K562 (cell line): ENCODE measurements at regions not wholly inside any gene's neighbourhood (a gene's known extent, or its start where the extent isn't known, plus 50 kb on each side); places are given as distances from the start of the nearest gene placed in this dataset.

Experiments used
- ATAC-seq: fragments of 200-7000 bp; cut with Tn5 transposase; 3 replicates; pipeline ENCODE4 v1.9.1; 2020; ENCODE audit warnings: moderate library complexity
- BruUV-seq: library from RNA; stranded (reverse); fragments of 400-500 nt; replicated peaks from 2 replicates; lab custom pipeline; 2021; lab: Mats Ljungman, UMichigan
- CTCF ChIA-PET: fragments of 300-600 bp; formaldehyde crosslinking; extraction: SDS; loops from one replicate; lab custom pipeline; 2021; ENCODE audit warnings: low intra/inter-chr PET ratio; lab: Yijun Ruan, JAX
- POLR2A ChIA-PET: fragments of 300-600, 350-650 bp; sonication (Branson Sonifier 250); formaldehyde crosslinking; extraction: SDS; loops from one replicate; lab custom pipeline; 2021; ENCODE audit warnings: antibody characterized with exemption, inconsistent platforms; lab: Yijun Ruan, JAX
- DNase-seq, 4 experiments: peaks; one replicate each; pipeline versions ENCODE4 v3.0.0 to v3.0.0-alpha.2; 2011 to 2018; ENCODE audit warnings: low spot score in 3 of 4, mixed read lengths in 3 of 4; ENCODE audit errors: extremely low read depth in 1 of 4
- FAIRE-seq: peaks from 2 replicates; lab custom pipeline; 2011; peaks lifted over from hg19 to GRCh38; lab: Jason Lieb, UNC
- H2AFZ ChIP-seq: 2 replicates; pipeline ENCODE4 v1.6.0; 2011; ENCODE audit warnings: low read depth, low read length, control low read depth, inconsistent platforms
- H3K27ac ChIP-seq: fragments of 200-600 bp; 3 replicates; pipeline ENCODE4 v1.8.0; 2011; ENCODE audit warnings: low read depth, mild to moderate bottlenecking, control low read depth, inconsistent platforms, low read length, moderate library complexity, mixed read lengths; ENCODE audit errors: extremely low read depth
- H3K27me3 ChIP-seq, 2 experiments: fragments of 300-600 bp in 1 of 2; 2 replicates in 1 of 2; 3 replicates in 1 of 2; pipeline versions ENCODE4 v1.6.0 to v1.8.0; 2011; ENCODE audit warnings: inconsistent platforms in 2 of 2, low read length in 2 of 2, mild to moderate bottlenecking in 1 of 2, mixed read lengths in 1 of 2, moderate library complexity in 1 of 2; ENCODE audit not compliant: control insufficient read depth in 2 of 2, insufficient read depth in 2 of 2
- H3K36me3 ChIP-seq: fragments of 300-600 bp; 3 replicates; pipeline ENCODE4 v1.8.0; 2011; ENCODE audit warnings: mild to moderate bottlenecking, low read length, inconsistent platforms; ENCODE audit not compliant: control insufficient read depth, insufficient read depth
- H3K4me1 ChIP-seq, 2 experiments: fragments of 200-600 bp in 1 of 2; replicated peaks in 1 of 2; 2 replicates in 1 of 2; 3 replicates in 1 of 2; pipeline versions ENCODE4 v1.5.1 to v1.8.0; 2011; ENCODE audit warnings: inconsistent platforms in 2 of 2, low read length in 2 of 2, mild to moderate bottlenecking in 1 of 2, mixed read lengths in 1 of 2, moderate library complexity in 1 of 2; ENCODE audit not compliant: control insufficient read depth in 2 of 2, insufficient read depth in 2 of 2
- H3K4me2 ChIP-seq: 2 replicates; pipeline ENCODE4 v1.6.1; 2011; ENCODE audit warnings: low read length, control low read depth, inconsistent platforms, mixed read lengths; ENCODE audit not compliant: insufficient read depth
- H3K4me3 ChIP-seq: fragments of 200-600 bp; sonication (generic), shearing (Covaris generic); 2 replicates; pipeline ENCODE4 v1.5.1; 2016; ENCODE audit warnings: control low read depth, inconsistent platforms
- H3K79me2 ChIP-seq: fragments of 200-600 bp; 3 replicates; pipeline ENCODE4 v1.8.0; 2011; ENCODE audit warnings: low read length, inconsistent platforms; ENCODE audit not compliant: control insufficient read depth, insufficient read depth
- H3K9ac ChIP-seq, 2 experiments: 2 replicates each; pipeline versions ENCODE4 v1.6.0 to v1.6.1; 2011; ENCODE audit warnings: low read depth in 2 of 2, low read length in 2 of 2, control low read depth in 1 of 2, inconsistent platforms in 1 of 2, mild to moderate bottlenecking in 1 of 2, mixed read lengths in 1 of 2; ENCODE audit not compliant: insufficient read depth in 1 of 2
- H3K9me1 ChIP-seq: one replicate; pipeline ENCODE4 v1.6.0; 2011; ENCODE audit warnings: inconsistent platforms, mild to moderate bottlenecking, low read length, moderate library complexity; ENCODE audit not compliant: control insufficient read depth, insufficient read depth
- H3K9me3 ChIP-seq: replicated peaks from 2 replicates; pipeline ENCODE4 v1.5.1; 2011; ENCODE audit warnings: low read depth, low read length, inconsistent platforms; ENCODE audit not compliant: control insufficient read depth, insufficient read depth
- H4K20me1 ChIP-seq: replicated peaks from 2 replicates; pipeline ENCODE4 v1.6.1; 2011; ENCODE audit warnings: low read length, inconsistent platforms, mixed read lengths; ENCODE audit not compliant: control insufficient read depth, insufficient read depth
- BHLHE40 ChIP-seq: IDR thresholded peaks from 2 replicates; pipeline ENCODE4 v1.6.1; 2011; ENCODE audit warnings: low read length, improper control_type of control experiment
- CBFA2T3 ChIP-seq: fragments of 450-650 bp; IDR thresholded peaks from 2 replicates; pipeline ENCODE4 v1.6.1; 2017
- HIVEP1 ChIP-seq: fragments of 250-450 bp; sonication (Bioruptor Pico); IDR thresholded peaks from 2 replicates; pipeline ENCODE4 v1.4.0; 2020; ENCODE audit warnings: mild to moderate bottlenecking
- ID3 ChIP-seq, 2 experiments: fragments of 250-450 bp in 1 of 2; fragments of 450-650 bp in 1 of 2; sonication (Bioruptor Pico) in 1 of 2; IDR thresholded peaks; 2 replicates each; pipeline versions ENCODE4 v1.6.1 to v1.8.0; 2016 to 2021; ENCODE audit warnings: mild to moderate bottlenecking in 2 of 2, moderate library complexity in 2 of 2, missing compliant biosample characterization in 1 of 2, missing genetic modification characterization in 1 of 2
- NR2C1 ChIP-seq, 2 experiments: fragments of 450-650 bp; IDR thresholded peaks; 2 replicates each; pipeline ENCODE4 v1.6.1; 2017; ENCODE audit warnings: mild to moderate bottlenecking in 2 of 2, antibody characterized with exemption in 1 of 2, inconsistent platforms in 1 of 2, missing compliant biosample characterization in 1 of 2, missing genetic modification characterization in 1 of 2
- NRF1 ChIP-seq, 2 experiments: fragments of 450-650 bp; IDR thresholded peaks in 1 of 2; conservative IDR thresholded peaks in 1 of 2; 2 replicates each; pipeline ENCODE4 v1.6.1; 2014; ENCODE audit warnings: mild to moderate bottlenecking in 2 of 2
- POLR3A ChIP-seq: IDR thresholded peaks from 2 replicates; pipeline ENCODE4 v1.6.1; 2011; ENCODE audit warnings: borderline replicate concordance, mild to moderate bottlenecking, moderate library complexity; ENCODE audit not compliant: insufficient read length, insufficient read depth; ENCODE audit errors: extremely low read depth
- PRDM10 ChIP-seq: fragments of 450-650 bp; IDR thresholded peaks from 2 replicates; pipeline ENCODE4 v1.6.1; 2018; ENCODE audit not compliant: partially characterized antibody
- RREB1 ChIP-seq: fragments of 250-450 bp; sonication (Bioruptor Pico); IDR thresholded peaks from 2 replicates; pipeline ENCODE4 v1.4.0; 2020
- ZNF395 ChIP-seq: fragments of 200-800 bp; sonication (Bioruptor generic); IDR thresholded peaks from 2 replicates; pipeline ENCODE4 v1.6.1; 2017; ENCODE audit warnings: missing genetic modification characterization, missing compliant biosample characterization
- WGBS: fragments of 100-300 bp; shearing (Covaris generic); methylation state at CpG from one replicate; pipeline ENCODE4 v1.1.6; 2016; ENCODE audit warnings: low coverage, mixed read lengths; ENCODE audit not compliant: insufficient coverage; ENCODE audit errors: missing lambda C conversion rate; 5-methylcytosine and 5-hydroxymethylcytosine counted together
- in situ Hi-C: fragments of 300-500 bp; cut with MboI; formaldehyde crosslinking; loops from 4 replicates; pipeline ENCODE4 v1.15.0; 2018; ENCODE audit warnings: inconsistent platforms, mixed read lengths
- intact Hi-C: fragments of 100-400 bp; cut with micrococcal nuclease; formaldehyde crosslinking; loops from 2 replicates; pipeline ENCODE4 v1.14.2; 2022

- Histone ChIP-seq H3K4me1 (no peaks in the 10 kb centered on the region), H3K4me2 (no peak overlapping the region), H3K9me3 (0 out of 2 replicates have a peak, but pooled peaks cover 1% of the 10 kb centered on the region), H3K9me1 (no peaks in the 10 kb centered on the region), H2AFZ (no peak overlapping the region), H3K27me3 (no peaks in the 10 kb centered on the region), H3K27ac (no peak overlapping the region), H3K9ac (no peak overlapping the region), H3K79me2 (no peaks in the 10 kb centered on the region), H3K4me3 (no peak overlapping the region), H4K20me1 (no peaks in the 10 kb centered on the region), H3K36me3 (no peaks in the 10 kb centered on the region)
- ChIA-PET POLR2A (interaction anchor here (0.6 kb wide), 1 partner anchor 11 kb away, joined by 3 read pairs; no protein-coding TSS in a partner anchor), CTCF (no interaction called here)
- no TSS peak for BruUV-seq
- no peak for ATAC-seq
- in situ Hi-C loops (no loop called here), intact Hi-C loops (no loop called here)
- no peak for FAIRE-seq
- DNase-seq: no peak
- 0% methylated on average over 3 of the region's 3 CpGs for WGBS
- TF ChIP-seq NR2C1 (IDR thresholded peaks at IDR 0.05) (no peak), NR2C1 (tag; IDR thresholded peaks at IDR 0.05) (no peak), ID3 (CRISPR knock-in tag; IDR thresholded peaks at IDR 0.05) (no peak), ID3 (tag; IDR thresholded peaks at IDR 0.05) (no peak), NRF1 (conservative IDR thresholded peaks at IDR 0.05 in 1 of 2, IDR thresholded peaks at IDR 0.05 in 1 of 2) (no peak), POLR3A (no peak), PRDM10 (no peak), BHLHE40 (no peak), CBFA2T3 (no peak), RREB1 (CRISPR knock-in tag) (no peak), HIVEP1 (no peak), ZNF395 (CRISPR knock-in tag) (no peak)
Measured at GRCh38 chr5:167426501-167426900, 864.9 kb upstream of the WWC1 start.
